ENCODE measurements at regions not wholly inside any gene's neighbourhood (a gene's known extent, or its start where the extent isn't known, plus 50 kb on each side); places are given as distances from the start of the nearest gene placed in this dataset.

DNA sequence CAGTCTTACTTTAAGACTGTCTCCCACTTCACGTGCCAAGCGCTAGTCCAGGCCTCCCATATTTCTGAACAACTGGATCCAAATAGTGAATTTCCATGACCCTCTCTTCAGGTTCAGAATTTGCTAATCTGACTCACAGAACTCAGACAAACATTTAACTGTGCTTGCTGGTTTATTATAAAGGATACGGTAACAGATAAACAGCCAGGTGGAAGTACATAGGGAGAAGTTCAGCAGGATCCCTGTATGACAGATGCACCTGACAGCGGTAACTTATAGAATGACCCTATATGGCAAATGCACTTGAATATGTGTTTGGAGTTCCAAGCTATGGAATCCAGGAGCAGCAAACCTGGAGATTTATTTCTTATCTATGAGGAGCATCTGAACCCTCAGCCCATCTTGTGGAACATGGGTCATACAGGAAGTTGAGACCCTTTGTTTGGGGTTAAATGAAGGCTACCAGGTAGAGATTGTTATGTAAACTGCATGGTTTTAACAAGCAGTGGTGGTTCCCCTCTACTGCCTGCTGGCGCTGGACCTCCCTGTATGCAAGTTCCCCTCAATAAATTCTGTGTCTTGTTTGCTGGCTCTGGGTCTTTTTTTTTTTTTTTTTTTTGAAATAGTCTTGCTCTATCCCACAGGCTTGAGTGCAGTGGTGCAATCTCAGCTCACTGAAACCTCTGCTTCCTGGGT lies 622.6 kb downstream of the KCNJ2 start:
- TF ChIP-seq POLR2A (IDR thresholded peaks at IDR 0.05) (no peak), EP300 (IDR thresholded peaks at IDR 0.05) (no peak)
- TF ChIP-seq, protein P1, sequence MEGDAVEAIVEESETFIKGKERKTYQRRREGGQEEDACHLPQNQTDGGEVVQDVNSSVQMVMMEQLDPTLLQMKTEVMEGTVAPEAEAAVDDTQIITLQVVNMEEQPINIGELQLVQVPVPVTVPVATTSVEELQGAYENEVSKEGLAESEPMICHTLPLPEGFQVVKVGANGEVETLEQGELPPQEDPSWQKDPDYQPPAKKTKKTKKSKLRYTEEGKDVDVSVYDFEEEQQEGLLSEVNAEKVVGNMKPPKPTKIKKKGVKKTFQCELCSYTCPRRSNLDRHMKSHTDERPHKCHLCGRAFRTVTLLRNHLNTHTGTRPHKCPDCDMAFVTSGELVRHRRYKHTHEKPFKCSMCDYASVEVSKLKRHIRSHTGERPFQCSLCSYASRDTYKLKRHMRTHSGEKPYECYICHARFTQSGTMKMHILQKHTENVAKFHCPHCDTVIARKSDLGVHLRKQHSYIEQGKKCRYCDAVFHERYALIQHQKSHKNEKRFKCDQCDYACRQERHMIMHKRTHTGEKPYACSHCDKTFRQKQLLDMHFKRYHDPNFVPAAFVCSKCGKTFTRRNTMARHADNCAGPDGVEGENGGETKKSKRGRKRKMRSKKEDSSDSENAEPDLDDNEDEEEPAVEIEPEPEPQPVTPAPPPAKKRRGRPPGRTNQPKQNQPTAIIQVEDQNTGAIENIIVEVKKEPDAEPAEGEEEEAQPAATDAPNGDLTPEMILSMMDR (IDR thresholded peaks at IDR 0.05), result no peak
